HG03097 (cell line): ENCODE measurements at regions not wholly inside any gene's neighbourhood (a gene's known extent, or its start where the extent isn't known, plus 50 kb on each side); places are given as distances from the start of the nearest gene placed in this dataset.

Experiments used
- ATAC-seq: cut with Tn5 transposase; IDR thresholded peaks from one replicate; pipeline ENCODE4 v1.9.1; 2021; ENCODE audit not compliant: unreplicated experiment, low FRiP score

DNA sequence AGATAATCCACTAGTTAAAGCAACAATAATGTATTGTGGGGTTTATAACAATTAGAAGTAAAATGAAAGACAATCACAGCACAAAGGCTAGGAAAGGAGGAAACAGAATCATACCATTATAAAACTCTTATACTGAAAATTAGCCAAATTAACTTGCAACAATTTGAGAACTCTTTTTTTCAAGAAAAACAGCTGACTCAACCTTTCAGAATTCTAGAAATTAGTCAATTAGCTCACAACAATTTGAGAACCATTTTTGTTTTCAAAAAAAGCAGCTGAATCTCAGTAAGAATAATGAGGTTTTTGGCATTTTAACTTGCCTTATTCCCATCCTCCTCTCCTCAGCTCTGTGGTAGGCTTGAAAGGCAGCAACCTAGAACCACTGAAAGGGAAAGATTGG lies 269.9 kb downstream of the NPR3 start:
- no peak for ATAC-seq

DNA sequence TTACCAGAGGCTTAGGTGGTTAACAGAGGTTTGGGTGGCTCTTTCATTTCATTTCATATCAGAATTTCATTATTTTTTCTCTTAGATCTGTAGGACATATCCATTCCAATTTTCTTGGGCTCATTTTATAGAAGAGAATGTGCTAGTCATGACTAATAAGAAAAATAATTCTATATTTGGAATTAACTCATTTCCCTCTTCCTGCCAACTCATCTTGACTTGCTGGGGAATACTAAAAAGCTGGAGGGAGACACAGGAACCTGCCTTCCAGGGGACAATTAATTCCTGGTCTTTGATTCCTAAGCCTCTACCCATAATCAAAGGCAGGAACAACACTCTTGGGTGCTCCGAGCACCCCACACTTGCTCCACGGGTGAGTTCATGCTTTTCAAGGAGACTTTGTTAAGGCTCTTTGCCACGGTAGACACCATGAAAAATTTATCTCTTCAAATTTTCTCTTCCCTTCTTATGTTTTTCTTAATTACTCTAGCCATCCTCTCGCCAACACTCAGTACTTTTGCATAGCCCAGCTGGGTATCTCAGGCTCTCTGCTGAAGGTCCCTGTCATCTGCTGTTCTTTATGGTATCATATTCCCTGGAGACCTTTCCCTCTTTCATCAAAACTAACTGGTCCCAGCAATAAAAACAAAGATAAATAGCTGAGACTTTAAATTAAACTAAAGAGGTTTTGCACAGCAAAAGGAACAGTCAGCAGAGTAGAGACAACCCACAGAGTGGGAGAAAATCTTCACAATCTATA lies 273.9 kb downstream of the NPR3 start:
- no peak for ATAC-seq

DNA sequence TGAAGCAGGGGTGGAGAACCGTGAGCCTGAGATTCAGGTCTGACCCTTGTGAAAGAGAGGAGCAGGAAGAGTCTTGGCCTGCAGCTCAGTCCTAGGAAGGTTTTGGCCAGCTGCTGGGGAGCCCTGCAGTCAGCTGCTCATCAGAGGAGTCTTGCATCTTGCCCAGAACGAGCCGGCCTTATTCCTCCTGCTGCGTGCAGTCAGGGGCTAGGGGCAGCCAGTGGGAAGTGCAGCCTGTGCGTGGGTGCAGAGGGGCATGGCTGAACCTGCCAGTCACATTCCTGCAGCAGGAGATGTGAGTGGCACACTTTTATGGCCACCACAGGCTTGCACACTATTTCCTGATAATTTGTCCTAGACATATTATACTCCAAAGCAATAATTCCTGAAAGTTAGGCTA lies 278.7 kb downstream of the NPR3 start:
- ATAC-seq = no peak

DNA sequence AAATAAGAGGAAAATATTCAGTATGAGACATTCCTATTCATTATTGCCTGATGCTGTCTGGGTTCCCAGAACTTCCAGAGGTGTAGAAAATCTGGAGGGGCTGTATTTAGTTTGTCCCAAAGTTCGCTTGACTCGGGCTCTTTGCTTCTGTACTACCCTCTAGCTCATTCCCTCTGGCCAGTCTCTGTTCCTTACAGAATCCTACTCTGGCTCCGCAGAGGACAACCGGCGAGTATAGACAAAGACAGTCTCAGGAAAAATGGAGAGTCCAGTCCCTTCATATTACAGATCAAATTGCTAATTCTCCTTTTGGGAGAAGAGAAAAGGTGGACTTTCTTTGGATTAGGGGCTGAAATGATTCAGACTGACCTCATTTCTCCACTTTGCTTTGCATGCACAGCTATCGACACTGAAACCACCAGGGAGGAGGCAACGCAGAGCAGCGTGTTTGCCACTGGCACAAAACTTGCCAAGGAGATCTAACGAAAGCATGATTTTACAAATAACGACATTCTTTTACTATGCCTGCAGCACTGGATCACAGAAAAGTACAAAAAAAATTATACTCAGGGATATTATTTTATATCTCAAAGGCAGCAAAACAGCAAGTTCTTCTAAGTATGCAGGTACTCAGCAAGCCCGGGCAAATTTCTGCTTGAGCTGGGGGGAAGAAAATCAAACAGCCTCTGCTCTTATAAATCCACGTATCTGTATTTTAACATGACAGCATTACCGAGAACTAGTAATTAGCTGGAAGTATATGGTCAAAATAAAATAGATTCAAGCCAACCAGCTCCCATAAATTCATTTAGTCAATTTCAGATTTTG lies 279.7 kb downstream of the NPR3 start:
- ATAC-seq = no peak

DNA sequence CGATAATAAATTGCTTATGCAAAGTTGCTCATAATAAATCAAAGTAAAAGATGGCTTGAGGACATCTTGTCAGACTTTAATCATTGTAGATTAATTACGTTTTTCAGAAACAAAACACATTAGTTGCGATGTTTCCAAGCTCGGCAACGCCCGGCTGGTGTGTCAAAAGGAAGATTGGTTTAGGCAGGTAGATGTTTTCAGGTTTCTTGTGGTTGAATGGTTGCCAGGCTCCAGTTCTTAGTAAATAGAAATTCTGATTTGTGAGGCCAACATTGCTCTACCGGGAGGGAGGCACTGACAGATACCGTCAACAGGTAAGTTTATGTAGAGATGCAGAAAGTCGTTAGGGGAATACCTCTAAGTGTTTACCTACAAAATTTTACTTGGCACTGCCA lies 280.3 kb downstream of the NPR3 start:
- ATAC-seq = no peak

DNA sequence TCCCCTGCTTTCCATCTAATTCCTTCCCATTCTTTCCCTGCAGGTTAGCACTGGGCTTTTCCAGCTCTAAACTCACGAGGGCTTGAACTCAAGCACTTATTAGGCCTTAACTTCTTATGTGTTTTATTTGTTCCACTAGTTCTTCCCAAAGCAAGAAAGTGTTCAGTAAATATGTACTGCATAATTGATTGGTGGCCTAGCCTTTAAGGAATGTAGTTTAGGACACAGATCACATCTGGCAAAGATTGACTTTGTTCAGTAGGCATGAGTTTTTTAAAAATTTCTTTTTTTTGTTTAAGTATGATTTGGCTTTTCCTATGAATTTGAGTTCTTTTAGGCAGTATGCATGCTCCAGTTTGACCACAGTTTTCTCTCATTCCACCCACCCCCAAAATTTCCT lies 285.2 kb downstream of the NPR3 start:
- no peak for ATAC-seq

DNA sequence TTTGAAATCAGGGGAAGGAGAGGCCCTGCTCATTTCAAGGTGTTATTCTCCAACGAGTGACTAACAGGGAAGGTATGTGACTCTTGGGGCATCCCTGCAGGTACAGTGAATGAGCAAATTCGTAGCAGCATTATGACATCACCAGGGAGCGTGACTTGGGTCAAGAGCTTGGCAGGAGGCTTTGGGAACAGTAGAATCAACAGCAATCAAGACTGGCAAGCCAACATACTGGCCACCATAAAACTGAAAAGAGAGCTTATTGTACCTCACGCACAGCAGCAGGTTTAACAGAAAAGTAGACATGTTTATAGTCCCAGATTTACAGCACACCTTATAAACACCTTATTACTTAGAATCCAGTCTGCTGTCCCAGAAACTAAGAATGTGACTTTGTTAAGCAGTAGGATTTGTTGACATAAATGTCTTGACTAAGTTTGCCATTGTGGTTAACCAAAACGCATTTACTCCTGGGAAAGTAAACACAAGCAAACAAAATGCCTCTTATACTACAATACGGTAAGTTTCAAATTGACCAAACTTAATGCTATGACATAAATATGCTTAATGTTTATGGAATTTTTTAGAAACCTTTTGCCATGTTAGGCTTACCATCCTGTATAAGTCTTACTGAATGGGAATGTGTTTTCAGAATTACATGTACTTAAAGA lies 297.8 kb downstream of the NPR3 start:
- no peak for ATAC-seq

DNA sequence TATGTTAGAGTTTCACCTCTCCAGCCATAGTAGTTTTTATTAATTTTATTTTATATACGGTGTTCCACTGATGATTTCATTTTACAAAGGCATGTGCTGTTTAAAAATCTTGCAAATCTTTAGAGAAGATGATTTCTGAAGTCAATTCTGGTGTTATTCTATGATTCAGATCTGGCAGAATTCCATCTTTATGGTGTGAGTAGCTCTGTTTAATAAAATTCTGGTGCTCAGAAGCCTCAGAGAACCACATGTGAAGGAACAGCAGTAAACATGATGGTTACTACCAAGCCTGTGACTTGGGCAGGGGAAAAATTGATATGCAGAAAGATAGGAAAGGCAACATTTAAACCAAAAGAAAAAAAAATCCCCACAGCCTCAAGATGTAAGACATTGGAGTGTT lies 299.7 kb downstream of the NPR3 start:
- no peak for ATAC-seq

DNA sequence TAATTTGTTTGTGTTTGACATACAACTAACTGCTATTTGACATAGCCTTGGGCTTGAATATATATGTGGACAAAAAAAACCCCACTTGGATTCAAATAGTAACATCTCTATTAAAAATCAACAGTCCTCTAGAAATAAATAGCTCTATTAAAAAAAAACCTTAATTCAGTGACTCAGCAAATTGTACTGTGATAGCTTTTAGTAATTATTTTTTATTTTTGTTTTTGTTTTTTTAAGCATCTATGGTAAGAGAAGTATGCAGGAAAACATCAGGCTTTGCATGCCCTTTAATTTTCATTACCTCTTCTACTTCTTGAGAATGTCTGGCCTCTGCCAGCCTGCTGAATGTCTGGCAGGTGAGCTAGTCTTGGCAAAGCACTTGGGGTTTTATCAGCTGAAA lies 300.7 kb downstream of the NPR3 start:
- no peak for ATAC-seq

DNA sequence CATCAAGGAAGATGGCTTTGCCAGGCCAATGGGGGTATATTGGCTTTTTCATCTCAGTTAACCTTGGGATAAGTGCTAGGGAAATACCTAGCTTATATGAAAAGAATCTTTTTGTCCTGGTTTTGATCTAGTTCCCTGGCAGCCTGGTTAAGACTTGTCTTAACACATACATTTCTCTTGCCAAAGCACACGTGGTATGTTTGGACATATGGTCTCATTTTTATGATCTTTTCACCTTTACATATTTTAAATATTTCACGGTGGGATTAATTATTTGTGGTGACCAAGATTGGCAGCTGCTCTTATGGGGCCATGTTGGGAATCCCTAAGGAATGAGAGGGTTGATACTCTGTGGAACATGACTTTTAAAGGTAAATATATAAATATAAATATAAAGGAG lies 312.5 kb downstream of the NPR3 start:
- ATAC-seq = no peak

DNA sequence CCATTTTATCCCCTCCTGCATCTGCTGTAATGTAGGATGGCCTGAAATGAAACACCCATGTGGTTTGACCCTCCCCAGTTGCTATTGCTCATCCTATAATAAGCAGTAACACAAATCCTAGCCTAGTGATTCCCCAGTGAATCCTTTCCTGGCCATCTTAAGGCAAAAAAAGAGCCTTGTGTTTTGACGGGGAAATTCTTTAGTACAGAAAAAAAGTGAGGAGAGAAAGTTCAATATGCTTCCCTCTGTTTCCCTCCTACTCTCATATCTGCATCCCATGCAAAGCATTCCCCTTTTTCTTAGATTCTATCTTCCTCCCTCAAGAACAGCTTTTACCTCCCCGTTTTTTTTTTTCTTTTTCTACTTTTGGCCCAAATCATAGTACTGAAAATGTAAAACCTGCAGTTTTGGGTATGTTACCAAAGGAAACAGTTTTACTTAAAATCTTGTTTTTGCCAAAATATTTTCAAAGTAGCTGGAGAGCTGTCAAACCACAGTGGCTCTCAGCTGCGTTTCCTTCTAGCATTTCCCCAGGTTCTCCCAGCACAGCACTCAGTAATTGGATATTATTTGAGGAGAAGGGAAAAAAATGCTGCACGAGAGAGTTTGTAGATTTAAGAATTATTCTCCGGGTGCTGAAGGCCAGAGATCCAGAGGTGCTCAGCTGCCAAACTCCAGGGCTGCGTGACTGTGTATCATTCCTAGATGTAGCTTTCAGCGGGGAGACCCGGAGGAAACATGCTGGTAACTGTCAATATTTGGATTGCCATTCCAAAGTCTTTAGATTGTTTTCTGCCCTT lies 321.4 kb downstream of the NPR3 start:
- no peak for ATAC-seq

DNA sequence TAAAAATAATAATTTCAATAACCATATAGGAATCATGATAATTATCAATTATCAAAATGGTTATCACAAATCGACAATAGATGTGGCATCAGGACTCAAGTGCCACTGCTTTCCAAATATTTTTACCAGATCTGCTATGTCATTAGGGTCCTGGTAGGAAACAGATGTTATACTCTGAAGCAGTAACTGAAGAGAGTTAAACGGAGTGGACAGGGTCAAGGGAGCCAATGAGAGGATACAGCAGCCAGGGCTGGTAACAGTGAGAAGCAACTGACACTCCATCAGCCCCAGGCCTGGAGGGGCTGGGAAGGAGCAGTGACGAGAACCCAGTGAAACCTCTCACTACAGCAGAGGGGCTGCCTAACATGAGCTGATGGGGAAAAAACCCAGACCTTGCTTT lies 322.4 kb downstream of the NPR3 start:
- no peak for ATAC-seq

DNA sequence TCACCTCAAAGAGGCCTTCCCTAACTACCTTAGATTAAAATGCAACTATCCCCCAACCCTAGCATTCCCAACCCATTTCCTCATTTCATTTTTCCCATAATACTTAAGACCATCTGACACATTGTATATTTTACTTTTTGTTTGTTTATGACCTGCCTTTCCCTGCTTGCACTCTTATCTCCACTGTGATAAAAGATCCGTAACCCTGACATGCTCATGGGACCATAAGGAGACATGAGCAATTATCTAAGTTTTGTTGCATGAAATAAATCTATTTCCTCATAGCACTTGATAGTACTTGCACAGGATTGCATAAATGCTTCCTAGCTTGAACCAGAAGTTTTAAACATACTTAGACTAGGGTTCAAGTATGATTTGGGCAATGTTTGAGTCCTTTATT lies 323.7 kb downstream of the NPR3 start:
- no peak for ATAC-seq

DNA sequence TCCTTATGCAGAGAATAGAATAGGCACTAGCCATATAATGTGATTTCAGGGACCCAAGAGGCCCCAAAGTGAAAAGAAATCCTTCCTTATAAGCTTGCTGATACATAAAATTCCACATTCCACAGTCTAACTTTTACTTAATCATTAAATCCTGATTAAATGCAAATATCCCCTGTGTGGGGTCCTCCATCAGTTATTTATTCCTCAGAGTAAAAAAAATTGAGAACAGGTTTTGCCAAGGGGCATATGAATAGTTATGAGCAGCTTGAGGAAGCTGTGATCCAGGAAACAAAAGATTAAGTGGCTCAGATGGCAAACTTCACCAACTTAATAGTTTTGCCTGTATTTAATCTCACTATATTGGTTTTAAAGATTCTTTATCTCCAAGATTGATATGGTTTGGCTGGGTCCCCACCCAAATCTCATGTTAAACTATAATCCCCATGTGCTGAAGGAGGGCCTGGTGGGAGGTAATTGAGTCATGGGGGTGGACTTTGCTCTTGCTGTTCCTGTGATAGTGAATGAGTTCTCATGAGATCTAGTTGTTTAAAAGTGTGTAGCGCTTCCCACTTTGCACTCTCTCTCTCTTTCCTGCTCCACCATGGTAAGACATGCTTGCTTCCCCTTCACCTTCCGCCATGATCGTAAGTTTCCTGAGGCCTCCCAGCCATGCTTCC lies 324.9 kb downstream of the NPR3 start:
- no peak for ATAC-seq

DNA sequence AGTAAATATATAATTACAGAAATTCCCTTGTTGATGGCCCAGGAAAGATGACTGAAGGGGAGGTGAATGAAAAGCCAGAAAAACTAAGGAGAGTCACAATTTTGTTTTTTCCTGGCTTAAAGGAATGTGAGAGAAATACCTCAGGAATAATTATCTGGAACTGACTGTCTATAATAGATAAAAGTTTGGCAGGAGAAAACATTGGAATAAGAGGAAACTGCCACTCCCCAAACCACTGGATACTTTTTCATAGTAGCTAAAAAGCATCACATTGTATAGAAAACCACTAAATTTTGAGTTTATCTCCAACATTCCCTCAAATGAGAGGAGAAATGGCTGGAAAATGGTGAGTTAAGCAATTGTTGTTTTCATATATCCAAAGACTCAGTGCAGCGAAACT lies 326.0 kb downstream of the NPR3 start:
- no peak for ATAC-seq

DNA sequence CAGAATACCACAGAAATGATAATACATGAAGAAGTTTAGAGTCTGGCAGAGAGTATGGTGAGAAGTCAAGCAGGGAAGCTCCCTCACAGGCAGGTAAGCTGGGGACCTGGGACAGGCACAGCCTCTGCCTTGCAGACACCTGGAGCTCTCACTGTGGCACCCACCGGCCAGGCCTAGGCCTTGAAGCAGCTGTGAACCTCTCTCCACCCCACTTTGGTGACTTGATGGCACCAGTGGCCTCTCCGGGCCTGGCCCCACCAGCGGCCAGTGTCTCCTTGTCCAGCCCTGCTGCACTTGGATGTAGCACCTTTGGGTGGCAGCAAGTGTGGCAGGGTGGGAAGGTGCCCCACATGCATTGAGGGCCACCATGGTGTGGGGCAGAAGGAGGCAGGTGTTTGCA lies 330.5 kb downstream of the NPR3 start:
- ATAC-seq = no peak

DNA sequence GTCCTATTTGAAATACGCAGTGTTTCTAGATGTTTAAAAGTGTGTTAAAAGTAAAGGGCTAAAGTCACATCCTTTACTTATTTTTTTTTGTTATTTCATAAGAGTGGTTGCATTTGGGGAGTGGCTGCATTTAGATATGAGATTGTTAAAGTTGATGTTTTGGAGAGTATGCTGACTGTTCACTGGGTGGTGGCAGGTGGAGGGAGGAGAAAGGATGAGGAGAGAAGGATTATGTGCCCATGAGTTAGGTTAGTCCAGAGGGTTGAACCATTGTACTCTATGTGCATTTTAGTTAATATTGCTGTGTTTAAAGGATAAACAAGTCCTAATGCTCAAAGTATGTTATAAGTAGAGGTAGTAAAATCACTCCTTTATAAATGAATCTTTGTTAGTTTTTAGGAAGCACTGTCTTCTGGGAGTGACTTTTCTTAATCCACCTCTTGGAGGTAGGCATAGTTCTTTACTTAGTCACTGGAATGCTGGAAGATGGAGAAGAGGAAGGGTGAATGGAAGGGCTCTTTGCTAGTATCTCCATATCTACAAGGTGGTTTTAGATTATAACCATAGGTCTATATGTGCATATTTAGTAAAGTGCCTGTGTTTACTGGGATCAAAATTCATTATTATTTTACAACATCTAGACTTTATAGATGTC lies 332.3 kb downstream of the NPR3 start:
- ATAC-seq = no peak

DNA sequence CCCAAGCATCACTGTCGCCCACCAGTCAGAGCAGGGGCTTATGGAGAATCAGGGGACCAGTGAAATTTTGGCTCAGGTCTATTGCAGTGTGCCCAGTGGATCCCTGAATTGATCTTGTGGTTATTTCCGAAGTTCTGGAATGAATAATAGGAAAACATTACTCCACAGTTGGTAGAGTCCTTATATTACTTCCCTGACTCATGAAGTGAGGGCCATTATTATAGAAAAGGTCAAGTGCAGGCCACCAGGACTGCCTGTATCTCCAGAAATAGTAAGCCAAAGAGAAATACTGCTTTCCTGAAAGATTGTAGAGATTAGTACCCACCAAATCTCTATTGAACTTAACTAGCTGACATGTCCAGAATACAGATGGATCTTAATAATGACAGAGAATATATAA lies 335.0 kb downstream of the NPR3 start:
- no peak for ATAC-seq

DNA sequence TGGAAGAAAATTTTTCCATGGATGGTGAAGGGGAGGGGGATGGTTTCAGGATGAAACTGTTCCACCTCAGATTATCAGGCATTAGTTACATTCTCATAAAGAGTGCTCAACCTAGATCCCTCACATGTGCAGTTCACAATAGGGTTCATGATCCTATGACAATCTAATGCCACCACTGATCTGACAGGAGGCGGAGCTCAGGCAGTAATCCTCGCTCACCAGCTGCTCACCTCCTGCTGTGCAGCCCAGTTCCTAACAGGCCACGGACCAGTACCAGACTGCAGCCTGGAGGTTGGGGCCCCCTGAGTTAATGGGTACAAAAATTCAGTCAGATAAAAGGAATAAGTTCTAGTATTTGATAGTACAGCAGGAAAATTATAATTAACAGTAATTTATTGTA lies 337.2 kb downstream of the NPR3 start:
- no peak for ATAC-seq

DNA sequence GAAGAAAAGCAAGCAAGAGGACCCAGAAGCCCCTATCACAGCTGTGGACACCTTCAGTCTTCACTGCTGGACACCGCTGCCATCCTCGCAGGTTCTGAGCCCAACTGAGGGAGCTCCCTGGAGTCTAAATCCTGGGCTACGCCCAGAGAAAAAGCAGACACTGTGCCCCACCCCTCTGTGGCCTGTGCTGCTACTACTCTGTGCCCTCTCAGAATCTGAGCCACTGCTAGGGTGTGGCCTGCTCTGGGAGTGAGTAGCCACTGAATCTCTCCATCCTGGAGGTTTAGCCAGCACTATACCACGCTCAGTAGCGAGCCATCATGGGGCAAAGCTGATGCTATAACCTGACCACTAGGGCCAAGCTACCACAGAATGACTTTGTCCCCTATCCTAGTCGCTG lies 338.2 kb downstream of the NPR3 start:
- ATAC-seq = no peak
